A549 (cell line): ENCODE measurements at regions not wholly inside any gene's neighbourhood (a gene's known extent, or its start where the extent isn't known, plus 50 kb on each side); places are given as distances from the start of the nearest gene placed in this dataset.

Source experiments
- CBX2 ChIP-seq: fragments of 200-600 bp; sonication (generic); IDR thresholded peaks from 2 replicates; pipeline ENCODE4 v1.6.1; 2016; ENCODE audit warnings: low read depth, mild to moderate bottlenecking, borderline replicate concordance
- NFE2L2 ChIP-seq: fragments of 150-350 bp; conservative IDR thresholded peaks from 2 replicates; pipeline ENCODE4 v1.6.1; 2014; ENCODE audit warnings: low read length
- POLR2A ChIP-seq: IDR thresholded peaks from 2 replicates; pipeline ENCODE4 v1.6.1; 2012; ENCODE audit warnings: mild to moderate bottlenecking, low read length
- RFX5 ChIP-seq: fragments of 450-650 bp; IDR thresholded peaks from 2 replicates; pipeline ENCODE4 v1.7.1; 2014; ENCODE audit warnings: antibody characterized with exemption, mild to moderate bottlenecking, moderate library complexity
- RNF2 ChIP-seq: fragments of 200-600 bp; sonication (generic); IDR thresholded peaks from 2 replicates; pipeline ENCODE4 v1.6.1; 2016; ENCODE audit warnings: low read depth, mild to moderate bottlenecking, antibody characterized with exemption, moderate library complexity, borderline replicate concordance
- SMC3 ChIP-seq: fragments of >200 bp; sonication (Bioruptor Twin); formaldehyde crosslinking; IDR thresholded peaks from 3 replicates; pipeline ENCODE4 v1.6.1; 2018; ENCODE audit warnings: inconsistent platforms
- TF ChIP-seq, protein P1 (sequence below): fragments of >200 bp; sonication (Bioruptor Twin); formaldehyde crosslinking; IDR thresholded peaks from 3 replicates; pipeline ENCODE4 v1.5.1; 2016

DNA sequence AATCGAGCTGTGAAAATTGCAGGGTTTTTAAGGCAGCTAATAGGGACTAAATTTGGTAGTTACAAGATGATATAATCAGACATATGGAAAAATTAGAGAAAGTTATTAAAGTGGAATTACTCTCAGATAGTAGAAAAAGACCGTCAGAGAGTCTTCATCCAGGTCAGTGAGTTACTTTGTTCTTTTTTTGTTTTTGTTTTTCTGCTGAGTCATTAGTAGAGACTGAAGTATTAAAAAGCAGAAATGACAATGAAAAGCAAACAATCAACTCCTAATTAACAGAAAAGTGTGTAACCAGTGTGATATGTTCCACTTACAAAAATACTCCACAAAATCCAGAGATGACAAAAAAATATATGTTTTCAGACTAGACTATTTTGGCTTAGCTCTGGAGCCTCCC is 480.4 kb upstream of the COX7C start:
- TF ChIP-seq CBX2 (no peak), RFX5 (no peak), POLR2A (no peak), SMC3 (no peak), NFE2L2 (peak; percentile 51), RNF2 (no peak)
- TF ChIP-seq, protein P1, sequence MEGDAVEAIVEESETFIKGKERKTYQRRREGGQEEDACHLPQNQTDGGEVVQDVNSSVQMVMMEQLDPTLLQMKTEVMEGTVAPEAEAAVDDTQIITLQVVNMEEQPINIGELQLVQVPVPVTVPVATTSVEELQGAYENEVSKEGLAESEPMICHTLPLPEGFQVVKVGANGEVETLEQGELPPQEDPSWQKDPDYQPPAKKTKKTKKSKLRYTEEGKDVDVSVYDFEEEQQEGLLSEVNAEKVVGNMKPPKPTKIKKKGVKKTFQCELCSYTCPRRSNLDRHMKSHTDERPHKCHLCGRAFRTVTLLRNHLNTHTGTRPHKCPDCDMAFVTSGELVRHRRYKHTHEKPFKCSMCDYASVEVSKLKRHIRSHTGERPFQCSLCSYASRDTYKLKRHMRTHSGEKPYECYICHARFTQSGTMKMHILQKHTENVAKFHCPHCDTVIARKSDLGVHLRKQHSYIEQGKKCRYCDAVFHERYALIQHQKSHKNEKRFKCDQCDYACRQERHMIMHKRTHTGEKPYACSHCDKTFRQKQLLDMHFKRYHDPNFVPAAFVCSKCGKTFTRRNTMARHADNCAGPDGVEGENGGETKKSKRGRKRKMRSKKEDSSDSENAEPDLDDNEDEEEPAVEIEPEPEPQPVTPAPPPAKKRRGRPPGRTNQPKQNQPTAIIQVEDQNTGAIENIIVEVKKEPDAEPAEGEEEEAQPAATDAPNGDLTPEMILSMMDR = no peak
